Stimulated activated naive CD8-positive, alpha-beta T cell treated with anti-CD3 and anti-CD28 coated beads, Interleukin-15, Interleukin-2, amounts not matched to agents 100 U/mL and 50 U/mL, for 24 hours (primary cell): ENCODE measurements at regions not wholly inside any gene's neighbourhood (a gene's known extent, or its start where the extent isn't known, plus 50 kb on each side); places are given as distances from the start of the nearest gene placed in this dataset.
"Not testable (repeated sequence)": the region's sequence is repeated elsewhere in the genome, so short reads cannot be mapped to it uniquely, and the experiment has no call there.

Source experiments
- ATAC-seq: fragments of 150-1000 bp; cut with Tn5 transposase; one replicate; pipeline ENCODE4 v1.10.0; 2021
- DNase-seq: peaks from one replicate; pipeline ENCODE4 v3.0.0; 2021

GRCh38 chr10:42187501-42188195 lies 450.7 kb downstream of the ZNF33B start:
- DNase-seq, ATAC-seq: not testable (repeated sequence)

- DNase-seq = not testable (repeated sequence)
These were observed 460.3 kb downstream of the ZNF33B start for GRCh38 chr10:42177793-42178689.

GRCh38 chr10:42177077-42177792 lies 461.1 kb downstream of the ZNF33B start:
- no peak for ATAC-seq
- no peak for DNase-seq

More at GRCh38 chr10:42177793-42178689, 460.3 kb downstream of the ZNF33B start:
- not testable (repeated sequence) for ATAC-seq

GRCh38 chr10:42150428-42151061 lies 487.8 kb downstream of the ZNF33B start:
- ATAC-seq (no peak), DNase-seq (no peak)

- no peak for ATAC-seq
These were observed 488.5 kb downstream of the ZNF33B start for GRCh38 chr10:42149722-42150427.

GRCh38 chr10:42149027-42149700 lies 489.2 kb downstream of the ZNF33B start:
- no peak for ATAC-seq
- no peak for DNase-seq

More at GRCh38 chr10:42149722-42150427, 488.5 kb downstream of the ZNF33B start:
- no peak for DNase-seq

GRCh38 chr10:42146165-42146564 lies 492.2 kb downstream of the ZNF33B start:
- DNase-seq, ATAC-seq: not testable (repeated sequence)

GRCh38 chr10:42138023-42138422 lies 500.3 kb downstream of the ZNF33B start:
- not testable (repeated sequence) for ATAC-seq, DNase-seq

- ATAC-seq (no peak), DNase-seq (no peak)
These were observed 525.3 kb downstream of the ZNF33B start for GRCh38 chr10:42113158-42113450.

GRCh38 chr10:42112331-42113157 lies 525.8 kb downstream of the ZNF33B start:
- DNase-seq = no peak
- ATAC-seq = no peak

GRCh38 chr10:42111661-42112330 lies 526.6 kb downstream of the ZNF33B start:
- DNase-seq = no peak
- no peak for ATAC-seq

- ATAC-seq (no peak), DNase-seq (no peak)
These were observed 527.3 kb downstream of the ZNF33B start for GRCh38 chr10:42111076-42111475.
